GM13977 (cell line): ENCODE measurements at regions not wholly inside any gene's neighbourhood (a gene's known extent, or its start where the extent isn't known, plus 50 kb on each side); places are given as distances from the start of the nearest gene placed in this dataset.

Experiments used
- DNase-seq: peaks from one replicate; pipeline ENCODE4 v3.0.0; 2012; ENCODE audit warnings: low spot score
- in situ Hi-C: fragments of 300-500 bp; cut with MboI; formaldehyde crosslinking; loops from one replicate; pipeline ENCODE4 v1.12.0; 2022; ENCODE audit warnings: low sequenced_read_pairs, low pct_unique_long_range_greater_than_20kb, mixed read lengths, inconsistent platforms; ENCODE audit not compliant: unreplicated experiment
- TF ChIP-seq, protein P1 (sequence below): IDR thresholded peaks from 2 replicates; pipeline ENCODE4 v1.5.1; 2012; ENCODE audit warnings: mild to moderate bottlenecking, control low read depth; ENCODE audit not compliant: insufficient read depth; ENCODE audit errors: extremely low read depth, missing control alignments

DNA sequence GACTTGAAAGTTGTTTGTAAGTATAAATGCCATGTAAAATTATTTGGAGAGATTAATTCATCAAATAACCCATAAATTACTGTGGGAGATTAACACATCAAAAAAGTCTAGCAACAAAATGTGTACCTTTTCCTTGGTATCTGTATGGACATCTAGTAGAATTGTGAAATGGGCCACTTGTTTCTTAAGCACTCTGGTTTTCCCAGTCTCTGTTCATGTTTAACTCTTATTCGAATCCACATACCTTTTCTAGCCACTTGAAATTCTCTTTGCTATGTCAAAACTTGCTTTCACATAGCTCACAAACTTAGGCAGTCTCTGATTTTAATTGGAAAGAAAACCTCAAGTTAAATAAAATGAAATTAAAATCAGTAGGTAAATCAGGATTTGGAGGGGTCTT is 470.6 kb downstream of the LMO7 start:
- in situ Hi-C loops: no loop called here
- DNase-seq: no peak

DNA sequence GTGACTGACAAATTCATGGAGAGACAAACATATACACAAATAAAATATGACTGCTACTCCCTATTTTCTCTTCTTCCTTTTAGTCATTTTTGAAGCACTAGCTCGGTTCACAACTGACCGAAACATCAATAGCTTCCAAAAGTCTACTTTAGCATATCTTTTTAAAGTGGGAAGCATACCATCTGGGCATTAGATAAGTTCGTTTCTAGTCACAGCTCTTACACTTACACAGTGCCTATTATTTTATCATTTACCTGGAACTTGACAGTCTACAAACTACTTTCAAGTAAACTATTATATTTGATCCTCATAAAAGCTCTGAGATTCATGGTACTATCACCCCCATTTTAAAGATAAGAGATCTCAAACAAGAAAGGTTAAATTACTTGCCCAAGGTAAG is 458.5 kb downstream of the LMO7 start:
- in situ Hi-C loops: no loop called here
- TF ChIP-seq, protein P1, sequence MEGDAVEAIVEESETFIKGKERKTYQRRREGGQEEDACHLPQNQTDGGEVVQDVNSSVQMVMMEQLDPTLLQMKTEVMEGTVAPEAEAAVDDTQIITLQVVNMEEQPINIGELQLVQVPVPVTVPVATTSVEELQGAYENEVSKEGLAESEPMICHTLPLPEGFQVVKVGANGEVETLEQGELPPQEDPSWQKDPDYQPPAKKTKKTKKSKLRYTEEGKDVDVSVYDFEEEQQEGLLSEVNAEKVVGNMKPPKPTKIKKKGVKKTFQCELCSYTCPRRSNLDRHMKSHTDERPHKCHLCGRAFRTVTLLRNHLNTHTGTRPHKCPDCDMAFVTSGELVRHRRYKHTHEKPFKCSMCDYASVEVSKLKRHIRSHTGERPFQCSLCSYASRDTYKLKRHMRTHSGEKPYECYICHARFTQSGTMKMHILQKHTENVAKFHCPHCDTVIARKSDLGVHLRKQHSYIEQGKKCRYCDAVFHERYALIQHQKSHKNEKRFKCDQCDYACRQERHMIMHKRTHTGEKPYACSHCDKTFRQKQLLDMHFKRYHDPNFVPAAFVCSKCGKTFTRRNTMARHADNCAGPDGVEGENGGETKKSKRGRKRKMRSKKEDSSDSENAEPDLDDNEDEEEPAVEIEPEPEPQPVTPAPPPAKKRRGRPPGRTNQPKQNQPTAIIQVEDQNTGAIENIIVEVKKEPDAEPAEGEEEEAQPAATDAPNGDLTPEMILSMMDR: no peak
- no peak for DNase-seq

More for the DNA sequence above, 470.6 kb downstream of the LMO7 start:
- TF ChIP-seq, protein P1: no peak

DNA sequence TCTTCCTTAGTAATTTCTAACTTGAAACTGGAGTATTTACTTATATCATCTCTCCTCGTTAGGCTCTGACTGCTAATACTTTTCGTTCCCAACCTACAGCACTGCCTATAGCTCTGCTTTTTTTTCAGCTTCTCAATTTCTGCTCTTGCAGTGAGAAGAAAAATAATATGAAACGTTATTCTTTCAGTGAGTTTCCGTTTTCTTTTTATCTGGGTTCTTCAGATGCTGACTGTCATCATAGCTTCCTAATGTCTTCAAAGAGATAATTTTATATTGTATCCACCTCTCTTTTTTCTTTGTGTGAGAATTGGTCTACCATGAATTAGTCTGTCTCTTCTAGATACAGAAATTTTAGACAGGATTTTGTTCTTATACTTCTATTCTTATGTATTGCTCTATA is 454.9 kb downstream of the LMO7 start:
- TF ChIP-seq, protein P1: no peak
- DNase-seq: no peak
- in situ Hi-C loops: no loop called here

DNA sequence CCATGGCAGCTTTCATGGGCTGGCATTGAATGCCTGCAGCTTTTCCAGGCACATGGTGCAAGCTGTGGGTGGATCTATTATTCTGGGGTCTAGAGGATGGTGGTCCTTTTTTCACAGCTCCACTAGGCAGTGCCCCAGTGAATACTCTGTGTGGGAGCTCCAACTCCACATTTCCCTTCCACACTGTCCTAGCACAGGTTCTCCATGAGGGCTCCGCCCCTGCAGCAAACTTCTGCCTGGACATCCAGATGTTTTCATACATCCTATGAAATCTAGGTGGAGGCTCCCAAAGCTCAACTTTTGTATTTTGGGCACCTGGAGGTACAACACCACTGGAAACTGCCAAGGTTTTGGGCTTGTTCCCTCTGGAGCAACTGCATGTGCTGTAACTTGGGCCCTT is 450.6 kb downstream of the LMO7 start:
- no peak for DNase-seq
- TF ChIP-seq, protein P1: no peak
- in situ Hi-C loops: no loop called here

DNA sequence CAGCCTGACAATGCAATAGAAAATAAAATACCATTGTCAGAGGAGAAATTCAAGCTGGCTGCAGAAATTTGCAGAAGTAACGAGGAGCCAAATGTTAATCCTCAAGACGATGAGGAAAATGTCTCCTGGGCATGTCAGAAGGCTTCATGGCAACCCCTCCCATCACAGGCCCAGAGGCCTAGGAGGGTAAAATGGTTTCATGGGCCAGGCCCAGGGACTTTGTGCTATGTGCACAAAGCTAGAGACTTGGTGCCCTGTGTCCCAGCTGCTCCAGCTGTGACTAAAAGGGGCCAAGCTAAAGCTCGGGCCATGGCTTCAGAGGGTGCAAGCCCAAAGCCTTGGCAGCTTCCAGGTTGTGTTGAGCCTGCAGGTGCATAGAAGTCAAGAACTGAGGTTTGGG is 431.7 kb downstream of the LMO7 start:
- TF ChIP-seq, protein P1: no peak
- no peak for DNase-seq
- in situ Hi-C loops: no loop called here

- in situ Hi-C loops: no loop called here
- TF ChIP-seq, protein P1: no peak
- no peak for DNase-seq
Observed at GRCh38 chr13:76053181-76053580, 417.1 kb downstream of the LMO7 start.

DNA sequence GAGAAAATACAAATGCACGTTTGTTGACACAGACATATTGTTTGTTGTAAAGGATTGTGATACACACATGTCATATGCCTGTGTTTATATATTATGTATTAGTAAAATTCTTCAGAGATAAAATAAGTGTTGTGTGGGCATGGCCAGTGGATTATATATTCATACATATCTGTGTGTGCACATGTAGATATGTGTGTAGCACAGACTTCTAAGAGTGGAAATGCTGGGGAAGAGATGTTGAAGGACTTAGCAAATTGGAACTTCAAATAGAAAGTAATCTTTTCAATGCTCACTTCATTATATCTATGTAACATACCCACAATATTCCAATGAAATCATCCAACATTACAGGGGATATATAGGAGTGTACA is 413.2 kb downstream of the LMO7 start:
- in situ Hi-C loops: no loop called here
- no peak for DNase-seq
- TF ChIP-seq, protein P1: no peak
